HG03135 (cell line): ENCODE measurements at regions not wholly inside any gene's neighbourhood (a gene's known extent, or its start where the extent isn't known, plus 50 kb on each side); places are given as distances from the start of the nearest gene placed in this dataset.
"Not testable (repeated sequence)": the region's sequence is repeated elsewhere in the genome, so short reads cannot be mapped to it uniquely, and the experiment has no call there.

Experiments
- ATAC-seq: cut with Tn5 transposase; IDR thresholded peaks from one replicate; pipeline ENCODE4 v1.9.1; 2021; ENCODE audit warnings: mild to moderate bottlenecking, moderate library complexity; ENCODE audit not compliant: unreplicated experiment

- ATAC-seq = no peak
These were observed 73.9 kb downstream of the LSM3 start for GRCh38 chr3:14252321-14253021.

- ATAC-seq = no peak
These were observed 74.5 kb downstream of the LSM3 start for GRCh38 chr3:14253022-14253706.

- no peak for ATAC-seq
These were observed 75.2 kb downstream of the LSM3 start for GRCh38 chr3:14253707-14254382.

- no peak for ATAC-seq
These were observed 76.4 kb downstream of the LSM3 start for GRCh38 chr3:14254812-14255702.

DNA sequence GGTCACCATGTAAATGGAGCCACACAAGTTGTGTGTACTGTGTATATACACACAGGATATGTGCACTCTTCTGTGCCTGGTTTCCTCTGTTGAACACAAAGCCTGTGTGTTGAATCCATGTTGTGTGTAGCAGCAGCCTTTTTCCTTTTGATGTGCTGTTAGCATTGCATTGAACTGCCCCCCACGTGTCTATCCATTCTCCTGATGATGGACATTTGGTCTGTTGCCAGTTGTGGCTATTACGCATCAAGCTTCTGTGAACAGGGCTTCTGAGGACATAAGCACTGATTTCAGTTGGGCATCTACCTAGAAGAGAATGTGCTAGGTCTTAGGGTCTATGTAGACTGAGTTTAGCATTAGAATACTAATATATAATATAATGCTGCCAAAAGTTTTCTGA, 77.4 kb downstream of the LSM3 start:
- no peak for ATAC-seq

- no peak for ATAC-seq
These were observed 78.1 kb downstream of the LSM3 start for GRCh38 chr3:14256561-14257342.

GRCh38 chr3:14258906-14259904, 80.6 kb downstream of the LSM3 start:
- ATAC-seq = no peak

GRCh38 chr3:14260463-14260862, 81.8 kb downstream of the LSM3 start:
- no peak for ATAC-seq

DNA sequence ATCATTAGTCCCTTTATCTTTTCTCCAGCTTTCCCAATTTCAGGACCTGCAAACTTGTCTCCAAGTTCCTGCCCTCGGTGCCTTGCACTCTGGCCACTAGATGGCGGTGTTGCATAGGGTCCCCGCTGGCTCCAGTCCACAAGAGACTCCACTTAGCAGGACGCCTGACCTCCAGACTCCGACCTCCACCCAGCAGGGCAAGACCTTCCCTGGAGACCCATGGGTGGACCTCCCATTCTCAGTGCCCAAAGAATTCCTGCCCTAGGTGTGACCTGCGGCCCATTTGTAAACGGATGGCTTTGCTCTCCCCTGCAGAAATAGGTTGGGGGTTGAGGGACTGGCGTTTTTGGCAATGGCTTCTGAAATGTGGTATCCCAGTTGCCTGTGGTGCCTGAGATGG, 82.6 kb downstream of the LSM3 start:
- no peak for ATAC-seq

GRCh38 chr3:14262212-14262611, 83.6 kb downstream of the LSM3 start:
- no peak for ATAC-seq

DNA sequence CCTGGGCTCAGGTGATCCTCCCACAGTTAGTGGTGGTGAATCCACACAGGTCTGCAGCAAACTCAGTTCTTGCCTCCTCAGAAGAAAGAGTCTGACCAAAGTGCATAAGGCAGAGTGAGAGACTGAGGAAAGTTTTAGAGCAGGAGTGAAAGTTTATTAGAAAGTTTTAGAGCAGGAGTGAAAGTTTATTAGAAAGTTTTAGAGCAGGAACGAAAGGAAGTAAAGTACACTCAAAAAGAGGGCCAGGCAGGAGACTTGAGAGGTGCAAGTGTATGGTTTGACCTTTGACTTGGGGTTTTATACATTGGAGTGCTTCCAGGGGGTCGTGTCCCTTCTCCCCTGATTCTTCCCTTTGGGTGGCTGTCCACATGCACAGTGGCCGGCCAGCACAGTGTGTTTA, 84.2 kb downstream of the LSM3 start:
- ATAC-seq = no peak

GRCh38 chr3:14263317-14264005, 84.8 kb downstream of the LSM3 start:
- no peak for ATAC-seq

DNA sequence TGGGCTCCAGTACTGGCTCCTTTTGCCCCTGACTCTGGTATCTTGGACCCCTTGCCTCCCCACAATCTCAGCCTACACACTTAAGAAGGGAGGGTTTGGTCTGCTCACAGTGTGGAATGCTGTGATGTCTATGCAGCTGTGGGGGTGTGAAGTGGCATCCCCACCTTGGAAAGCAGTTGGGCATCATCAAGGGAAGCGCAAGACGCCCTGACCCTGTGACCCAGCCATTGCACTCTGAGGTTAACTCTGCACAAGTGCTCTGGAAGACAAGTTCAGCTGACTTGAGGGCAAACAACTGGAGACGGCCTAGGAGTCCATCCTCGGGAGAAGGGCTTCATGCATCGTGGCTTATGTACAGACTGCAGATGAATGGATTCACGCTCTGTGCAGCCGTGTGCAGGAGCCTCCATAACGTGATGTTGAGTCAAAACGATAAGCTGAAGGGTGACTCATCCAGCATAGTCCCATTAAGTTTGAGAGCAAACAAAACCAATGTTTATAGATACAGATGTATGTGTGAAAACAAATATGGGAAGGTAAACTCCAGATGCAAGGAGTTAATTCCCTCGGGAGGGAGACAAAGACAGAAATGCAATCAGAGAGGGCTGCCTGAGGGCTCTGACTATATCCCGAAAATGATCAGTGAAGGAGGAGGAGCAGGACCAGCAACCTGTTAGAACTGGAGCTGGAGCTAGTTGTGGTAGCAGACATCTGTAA, 86.8 kb downstream of the LSM3 start:
- no peak for ATAC-seq

DNA sequence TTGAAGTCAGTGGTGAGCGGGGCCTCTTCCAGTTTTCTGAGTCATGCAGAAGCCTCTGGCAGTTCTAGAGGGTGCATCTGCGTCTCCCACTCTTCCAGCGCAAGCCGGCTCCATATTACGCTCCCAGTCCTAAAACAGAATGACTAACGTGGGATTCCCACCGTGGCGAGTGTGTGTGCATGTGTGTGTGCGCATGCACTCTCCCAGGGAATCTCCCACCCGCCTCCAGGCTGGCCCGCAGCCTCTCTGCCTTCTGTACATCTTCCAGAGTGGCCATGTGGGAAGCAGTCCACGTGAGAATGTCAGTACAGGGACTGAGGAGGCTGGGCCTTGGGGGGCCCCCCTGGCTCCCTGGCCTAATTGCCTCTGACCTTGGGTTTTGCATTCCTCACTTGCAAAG, 87.7 kb downstream of the LSM3 start:
- no peak for ATAC-seq

DNA sequence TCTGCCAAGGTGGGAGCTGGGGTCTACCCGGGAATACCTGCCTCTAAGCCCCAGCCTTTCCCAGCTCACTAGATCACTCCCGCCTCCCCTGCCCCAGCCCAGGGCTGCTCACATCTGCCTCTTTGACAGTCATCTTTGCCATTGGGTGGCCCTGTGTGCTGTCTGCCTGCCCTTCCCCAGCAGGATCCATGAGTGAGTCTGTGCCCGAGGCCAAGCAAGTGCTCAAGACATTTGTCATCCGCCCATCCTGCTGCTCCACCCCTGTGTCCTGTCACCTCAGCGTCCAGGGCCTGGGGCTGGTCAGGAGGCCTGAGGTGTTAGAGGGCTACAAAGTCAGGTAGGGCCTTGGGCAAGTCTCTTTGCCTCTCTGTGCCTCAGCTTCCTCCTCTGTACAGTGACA, 89.4 kb downstream of the LSM3 start:
- no peak for ATAC-seq

- ATAC-seq = no peak
These were observed 90.3 kb downstream of the LSM3 start for GRCh38 chr3:14268897-14269296.

GRCh38 chr3:14272041-14272958, 93.7 kb downstream of the LSM3 start:
- not testable (repeated sequence) for ATAC-seq
